NCI-H187 (cell line): ENCODE measurements at regions not wholly inside any gene's neighbourhood (a gene's known extent, or its start where the extent isn't known, plus 50 kb on each side); places are given as distances from the start of the nearest gene placed in this dataset.
"Not testable (repeated sequence)": the region's sequence is repeated elsewhere in the genome, so short reads cannot be mapped to it uniquely, and the experiment has no call there.

Experiments used
- DNase-seq, 2 experiments: peaks; one replicate each; lab custom pipeline; 2025; lab: John Stamatoyannopoulos, UW

GRCh38 chr12:92231532-92231931, 85.9 kb upstream of the BTG1 start:
- DNase-seq: not testable (repeated sequence)

GRCh38 chr12:92229381-92229780, 83.7 kb upstream of the BTG1 start:
- DNase-seq: no peak

- no peak for DNase-seq
Observed at GRCh38 chr12:92226961-92227360, 81.3 kb upstream of the BTG1 start.

- DNase-seq: no peak
Observed at GRCh38 chr12:92226071-92226661, 80.5 kb upstream of the BTG1 start.

- DNase-seq: no peak
Observed at GRCh38 chr12:92224685-92225331, 79.2 kb upstream of the BTG1 start.

- no peak for DNase-seq
Observed at GRCh38 chr12:92223481-92223880, 77.8 kb upstream of the BTG1 start.

- no peak for DNase-seq
Observed at GRCh38 chr12:92221656-92222315, 76.1 kb upstream of the BTG1 start.

GRCh38 chr12:92218394-92219077, 72.9 kb upstream of the BTG1 start:
- no peak for DNase-seq

- no peak for DNase-seq
Observed at GRCh38 chr12:92216092-92216491, 70.4 kb upstream of the BTG1 start.

- no peak for DNase-seq
Observed at GRCh38 chr12:92215358-92215757, 69.7 kb upstream of the BTG1 start.

GRCh38 chr12:92213166-92213565, 67.5 kb upstream of the BTG1 start:
- no peak for DNase-seq

- no peak for DNase-seq
Observed at GRCh38 chr12:92210071-92210470, 64.4 kb upstream of the BTG1 start.

- DNase-seq: no peak
Observed at GRCh38 chr12:92208613-92209121, 63.0 kb upstream of the BTG1 start.

- DNase-seq: no peak
Observed at GRCh38 chr12:92206596-92206995, 61.0 kb upstream of the BTG1 start.

- no peak for DNase-seq
Observed at GRCh38 chr12:92206011-92206410, 60.4 kb upstream of the BTG1 start.

- DNase-seq: no peak
Observed at GRCh38 chr12:92199819-92200576, 54.4 kb upstream of the BTG1 start.

- DNase-seq: no peak
Observed at GRCh38 chr12:92197815-92198214, 52.2 kb upstream of the BTG1 start.

- no peak for DNase-seq
Observed at GRCh38 chr12:92196368-92196767, 50.7 kb upstream of the BTG1 start.
